SW 1271 (cell line): ENCODE measurements at regions not wholly inside any gene's neighbourhood (a gene's known extent, or its start where the extent isn't known, plus 50 kb on each side); places are given as distances from the start of the nearest gene placed in this dataset.
A peak's percentile ranks its signal among the peaks of the same experiment; 100 is the strongest.

ENCODE experiments used
- DNase-seq, 2 experiments: peaks; one replicate each; lab custom pipeline; 2025; lab: John Stamatoyannopoulos, UW

DNA sequence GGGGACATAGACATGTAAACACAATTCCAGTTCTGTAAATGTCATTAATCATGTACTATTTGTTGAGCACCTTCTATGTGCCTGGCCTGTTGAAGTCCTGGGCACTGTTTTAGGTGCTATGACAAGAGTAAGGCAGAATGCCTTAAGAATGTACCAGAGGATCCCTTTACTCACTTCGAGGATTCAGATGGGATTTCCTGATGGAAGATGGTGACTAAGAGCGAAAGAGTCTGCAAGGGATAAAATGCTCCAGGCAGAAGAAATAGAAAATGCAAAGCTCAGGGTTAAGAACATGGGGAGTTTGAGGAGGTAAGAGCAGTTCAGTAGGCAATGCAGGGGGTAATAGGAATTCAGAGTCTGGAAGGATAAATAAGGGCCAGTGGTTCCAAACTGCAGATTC lies 671.3 kb upstream of the TBX3 start:
- DNase-seq: no peak

DNA sequence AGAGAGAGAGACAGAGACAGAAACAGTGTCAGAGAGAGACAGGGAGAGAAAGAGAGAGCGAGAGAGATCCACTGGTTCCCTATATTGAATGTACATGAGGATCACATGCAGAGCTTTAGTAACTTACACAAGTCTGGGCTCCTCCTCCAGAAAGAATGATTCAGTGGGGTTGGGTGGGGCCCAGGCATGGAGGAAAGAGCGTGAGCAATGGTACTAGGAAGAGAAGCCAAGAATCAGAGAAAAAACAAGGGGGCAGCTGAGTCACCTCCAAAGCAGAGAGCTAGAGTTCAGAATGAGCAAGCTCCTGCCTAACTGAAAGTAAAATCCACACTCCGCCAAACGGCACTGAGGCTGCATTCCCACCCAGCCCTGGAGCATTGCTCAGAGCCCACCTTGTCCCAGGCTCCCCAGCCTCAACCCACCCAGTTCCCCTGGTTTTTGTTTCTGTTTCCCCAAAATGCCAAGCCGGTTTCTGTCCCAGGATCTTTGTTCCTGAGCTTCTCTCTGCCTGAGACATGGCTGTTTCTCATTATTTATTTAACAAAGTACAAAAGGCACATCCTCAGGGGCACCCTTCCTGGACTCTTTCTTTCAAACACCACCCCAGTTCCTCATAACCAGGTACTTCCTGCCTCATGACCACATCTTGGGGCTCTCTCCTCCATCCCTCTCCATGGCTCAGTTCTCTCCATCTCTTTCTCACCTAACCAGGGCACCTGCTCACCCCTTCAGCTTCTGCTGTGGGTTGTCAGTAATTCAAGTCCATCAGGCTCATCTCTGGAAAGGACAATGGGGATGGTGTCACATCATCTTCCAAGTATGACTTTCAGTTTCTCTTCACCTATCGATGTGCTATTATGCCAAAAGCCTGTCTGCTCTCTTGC lies 670.3 kb upstream of the TBX3 start:
- DNase-seq: peak; percentile 21 to 47

DNA sequence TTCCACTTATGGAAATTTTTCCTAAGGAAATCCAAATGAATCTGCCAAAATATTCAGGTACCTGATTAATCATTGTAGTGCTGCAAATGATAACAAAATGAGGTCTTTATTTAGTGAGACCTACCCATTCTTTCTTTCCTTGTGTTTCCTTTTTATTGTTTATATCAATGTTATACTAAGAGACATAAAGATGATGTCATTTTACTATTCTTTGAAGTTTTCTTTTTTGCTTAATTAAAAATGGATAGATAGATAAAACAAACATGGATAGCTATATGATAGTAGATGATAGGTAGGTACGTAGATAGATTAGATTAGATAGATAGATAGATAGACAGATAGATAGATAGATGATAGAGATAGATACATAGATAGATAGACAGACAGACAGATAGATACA lies 669.5 kb upstream of the TBX3 start:
- no peak for DNase-seq

DNA sequence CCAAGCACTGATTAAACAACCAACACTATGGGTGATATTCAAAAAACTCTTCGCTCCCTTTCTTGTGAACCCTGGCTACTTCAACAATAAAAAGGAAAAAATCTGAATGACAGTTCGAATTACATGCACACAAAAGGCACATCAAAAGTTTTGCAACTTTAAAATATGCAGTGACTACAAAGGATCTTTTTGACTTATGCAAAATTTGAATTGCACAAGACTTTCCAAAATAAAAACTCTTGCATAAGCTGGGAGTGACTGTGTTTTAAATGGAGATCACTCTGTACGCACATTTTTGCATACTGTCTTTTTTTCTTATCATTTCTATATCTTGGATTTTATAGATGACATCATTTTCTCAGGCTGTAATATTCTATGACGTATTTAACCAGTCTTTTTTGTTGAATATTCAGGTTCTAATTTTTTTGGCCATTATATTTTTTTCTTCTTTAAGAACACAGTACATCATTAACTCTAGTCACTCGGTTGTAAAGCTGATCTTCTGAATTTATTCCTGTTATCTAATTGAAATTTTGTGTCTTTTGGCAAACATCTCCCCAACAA lies 667.6 kb upstream of the TBX3 start:
- no peak for DNase-seq

DNA sequence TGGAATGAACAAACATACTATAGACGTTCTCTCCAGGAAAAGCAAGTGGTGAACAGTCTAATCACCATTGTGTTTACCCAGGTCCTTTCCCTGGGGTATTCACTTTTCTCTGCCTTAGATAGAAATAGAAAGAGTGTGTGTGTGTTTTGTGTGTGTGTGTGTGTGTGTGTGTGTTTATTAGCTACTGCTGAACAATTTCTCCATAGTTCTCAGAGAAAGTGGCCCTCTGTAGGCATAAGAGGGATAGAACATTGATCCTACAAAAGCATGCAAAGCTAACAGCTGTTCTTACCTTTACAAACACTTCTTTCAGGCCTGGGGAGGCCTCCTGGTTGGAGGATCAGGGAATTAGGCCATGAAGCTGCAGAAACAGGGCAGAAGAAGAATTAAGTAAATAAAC lies 665.7 kb upstream of the TBX3 start:
- no peak for DNase-seq

DNA sequence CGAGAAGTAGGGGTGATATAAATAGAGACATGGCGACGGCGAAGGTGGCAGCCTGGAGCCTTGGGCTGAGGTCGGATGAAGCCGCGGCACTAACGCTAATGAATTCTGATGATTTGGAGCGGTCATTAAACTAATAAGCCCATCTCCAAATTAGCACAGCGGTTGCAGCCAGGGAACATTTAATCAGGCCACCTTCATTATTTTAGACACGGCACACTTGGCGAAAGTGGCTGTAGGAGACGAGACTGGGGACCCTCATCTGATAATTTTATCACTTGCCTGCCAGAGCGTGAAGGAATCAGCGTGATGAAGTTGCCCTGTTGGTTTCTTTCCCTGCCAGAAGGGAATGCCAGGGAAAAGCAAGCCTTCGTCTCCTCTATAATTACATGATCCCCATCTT lies 664.3 kb upstream of the TBX3 start:
- no peak for DNase-seq

DNA sequence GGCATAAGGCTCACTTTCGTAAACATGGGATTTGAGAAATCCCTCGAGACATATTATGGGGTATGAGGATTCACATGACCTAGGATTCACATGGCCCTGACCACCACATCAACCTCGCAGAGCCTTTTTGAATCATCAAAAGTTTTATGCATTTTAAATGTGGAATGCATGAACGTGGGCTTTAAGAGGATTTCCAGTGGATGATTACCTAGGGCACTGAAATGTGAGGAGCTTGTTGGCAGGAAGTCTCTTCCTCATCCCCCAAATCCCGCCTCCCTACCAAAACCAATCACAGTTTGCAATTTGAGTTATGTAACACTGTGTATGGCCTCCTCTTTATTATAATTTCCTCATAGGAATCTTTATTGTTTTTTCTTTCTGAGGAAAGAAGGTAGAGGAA lies 659.6 kb upstream of the TBX3 start:
- no peak for DNase-seq

DNA sequence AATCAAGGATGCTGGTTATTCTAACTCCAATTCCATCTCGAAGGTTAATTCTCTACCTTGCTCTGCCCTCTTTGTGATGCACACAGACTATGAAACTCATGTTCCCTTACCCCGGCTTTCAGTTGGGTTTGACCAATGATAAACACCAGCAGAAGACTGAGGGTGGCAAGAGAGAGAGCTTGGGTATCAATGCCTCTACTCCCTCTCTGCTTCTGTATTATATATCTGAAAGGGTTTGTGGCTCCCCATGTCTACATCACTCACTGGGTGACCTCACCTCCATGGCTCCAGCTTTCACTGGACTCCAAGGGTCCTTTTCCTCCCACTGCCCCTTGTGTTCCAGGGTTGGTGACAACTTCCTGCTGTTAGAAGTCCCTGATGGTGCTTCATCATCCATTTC lies 659.0 kb upstream of the TBX3 start:
- DNase-seq: no peak

DNA sequence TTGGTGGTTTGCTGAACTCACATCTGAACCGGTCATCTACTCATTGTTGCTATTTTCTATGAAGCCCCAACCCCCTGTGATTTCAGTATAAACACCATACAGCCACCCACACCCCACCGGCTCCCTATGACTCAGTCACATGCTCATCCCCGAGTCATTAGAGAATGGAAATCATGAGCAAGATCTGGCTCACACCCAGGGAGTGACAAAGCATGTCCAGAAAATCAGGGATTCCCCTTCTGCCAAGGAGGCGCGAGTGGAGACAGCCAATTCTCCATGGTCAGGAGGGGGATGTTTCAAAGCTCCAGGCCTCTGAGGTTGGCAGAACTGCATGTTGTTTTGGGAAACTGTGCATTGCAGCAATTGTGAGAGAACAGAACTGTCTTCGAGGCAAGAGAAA lies 657.5 kb upstream of the TBX3 start:
- peak; percentile 26 to 29 for DNase-seq

DNA sequence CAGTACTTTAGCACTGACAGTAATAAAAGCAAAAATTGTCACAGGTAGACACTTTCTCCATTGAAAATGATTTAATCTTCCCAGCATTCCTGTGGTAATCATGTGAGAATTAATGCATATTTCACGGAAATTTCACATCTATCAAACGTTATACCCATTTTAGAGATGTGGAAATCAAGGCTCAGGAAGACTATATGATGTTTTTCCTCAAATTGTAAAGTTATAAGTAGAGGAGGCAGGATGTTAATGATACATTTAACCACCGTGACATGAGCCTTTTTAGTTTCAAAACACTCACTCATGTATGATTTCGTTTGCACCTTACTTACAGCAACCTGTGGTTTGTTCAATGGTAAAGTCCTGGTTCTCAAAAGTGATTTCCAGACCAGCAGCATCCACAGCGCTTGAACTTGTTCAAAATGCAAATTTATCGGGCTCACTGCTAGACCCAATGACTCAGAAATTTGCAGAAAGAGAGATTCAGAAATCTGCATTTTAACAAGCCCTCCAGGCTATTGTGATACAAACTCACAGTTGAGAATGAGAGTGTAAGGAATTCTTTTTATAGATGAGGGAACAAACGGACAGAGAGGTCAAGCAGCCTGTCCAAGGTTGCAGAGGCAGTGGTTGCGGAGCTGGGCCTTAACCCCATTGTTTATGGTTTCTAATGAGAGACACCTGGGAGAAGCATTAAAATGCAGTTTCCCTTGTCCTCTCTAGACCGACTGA lies 654.8 kb upstream of the TBX3 start:
- DNase-seq: no peak

DNA sequence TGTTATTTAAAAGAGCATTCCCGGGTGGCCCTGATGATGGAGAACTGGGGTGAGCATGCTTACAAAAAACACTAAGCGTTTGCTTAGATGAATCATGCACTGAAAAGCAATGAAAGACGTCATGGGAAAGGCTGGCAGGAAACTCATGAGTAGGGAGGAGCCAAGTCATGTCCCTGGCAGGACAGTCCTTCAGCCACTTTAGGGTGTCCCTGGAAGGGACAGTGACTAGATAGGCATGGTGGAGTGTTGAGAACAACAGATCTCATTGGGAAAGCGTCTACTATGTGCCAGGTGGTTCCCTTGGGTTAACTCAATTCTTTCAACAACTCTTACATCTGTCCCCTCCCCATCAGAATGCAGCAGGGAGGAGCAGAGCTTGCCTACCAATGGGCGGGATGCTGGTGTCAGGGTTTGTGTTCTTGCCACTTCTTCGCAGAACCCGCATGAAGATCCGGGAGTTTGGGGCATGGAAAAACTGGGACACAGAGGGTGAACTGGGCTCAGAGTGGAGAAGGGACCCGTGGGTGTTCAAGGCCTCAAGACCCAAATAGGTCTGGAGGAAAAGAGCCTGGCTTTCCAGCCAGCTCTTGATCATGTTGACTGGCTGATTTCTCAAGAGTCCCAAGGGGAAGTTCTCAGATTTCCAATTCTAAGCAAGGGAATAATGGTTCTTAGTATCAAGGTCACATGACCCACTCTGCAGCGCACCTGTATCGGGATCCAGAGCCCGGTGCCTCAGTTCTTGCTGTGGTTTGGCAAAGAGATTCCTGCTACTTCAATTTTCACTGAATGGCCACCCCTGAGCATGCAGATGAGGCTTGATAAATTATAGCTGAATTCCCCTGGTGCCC lies 653.9 kb upstream of the TBX3 start:
- peak in 1 of 2 experiments; percentile 4 for DNase-seq

DNA sequence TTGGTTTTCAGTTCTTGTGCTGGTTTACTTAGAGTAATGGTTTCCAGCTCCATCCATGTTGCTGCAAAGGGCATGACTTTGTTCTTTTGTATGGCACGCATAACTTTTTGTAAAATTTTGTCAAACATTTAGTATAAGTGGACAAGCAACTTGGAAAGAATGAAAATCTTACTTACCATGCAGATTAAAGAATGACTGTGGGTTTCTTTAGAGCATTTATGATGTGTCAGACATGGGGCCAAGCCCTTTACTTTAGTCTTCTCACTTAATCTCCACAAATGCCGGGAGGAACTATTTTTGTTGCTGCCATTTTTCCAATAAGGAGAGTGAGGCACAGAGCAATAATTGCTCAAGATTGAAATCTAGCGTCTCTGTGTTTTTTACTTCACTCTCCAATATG lies 652.5 kb upstream of the TBX3 start:
- DNase-seq: no peak

DNA sequence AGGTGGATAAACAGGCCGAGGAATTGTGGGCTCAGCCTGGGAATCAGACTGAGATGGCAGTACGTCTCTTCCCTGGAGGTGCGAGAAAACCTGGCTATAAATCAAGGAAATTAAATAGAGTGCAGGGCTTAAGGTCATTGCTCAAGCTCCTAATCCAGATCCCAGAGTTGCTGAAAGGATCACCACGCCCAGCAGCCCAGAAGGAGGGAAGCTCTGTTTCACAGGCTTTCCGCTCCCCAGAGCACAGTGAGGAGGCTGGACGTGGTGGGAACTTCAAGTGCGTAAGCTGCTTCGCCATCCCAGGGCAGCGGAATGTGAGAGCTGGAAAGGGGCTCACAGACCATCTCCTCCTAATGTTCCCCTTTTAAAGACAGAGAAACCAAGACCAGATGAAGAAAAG lies 651.6 kb upstream of the TBX3 start:
- no peak for DNase-seq

DNA sequence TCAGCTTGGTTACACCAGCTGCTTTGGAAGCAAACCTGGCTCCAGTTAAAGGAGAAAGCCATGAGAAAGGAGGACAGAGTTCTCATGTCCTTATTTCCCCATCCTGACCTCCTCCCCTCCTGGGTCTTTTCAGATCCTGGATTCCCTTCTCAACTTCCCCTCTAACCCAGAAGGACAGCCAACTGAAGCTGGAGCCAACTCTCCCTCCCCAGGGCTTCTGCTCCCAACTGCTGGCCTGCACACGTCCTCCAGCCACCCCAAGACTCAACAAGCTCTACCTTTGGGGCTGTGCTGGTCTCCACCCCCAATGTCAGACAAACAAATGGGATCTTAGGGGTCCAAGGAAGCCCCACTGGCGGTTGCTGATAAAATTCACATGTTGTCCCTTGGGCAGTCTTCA lies 651.1 kb upstream of the TBX3 start:
- DNase-seq: no peak

DNA sequence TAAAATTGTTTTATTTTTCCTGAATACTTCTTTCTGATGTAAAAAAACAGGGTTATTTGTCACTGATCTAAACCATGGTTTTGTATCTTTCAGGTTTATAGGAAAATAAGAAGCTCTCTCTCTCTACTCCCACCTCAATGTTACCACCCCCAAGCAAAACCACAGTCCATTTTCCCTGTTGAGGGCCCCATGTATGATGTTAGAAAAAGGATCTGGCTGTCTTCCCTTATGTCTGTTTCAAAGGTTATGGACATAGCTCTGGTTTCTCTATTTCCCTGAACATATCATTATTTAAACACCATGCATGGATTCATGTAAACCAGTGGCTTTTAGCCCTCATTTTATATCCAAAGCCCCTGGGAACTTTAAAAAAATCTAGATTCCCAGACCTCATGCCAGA lies 649.0 kb upstream of the TBX3 start:
- DNase-seq: no peak

DNA sequence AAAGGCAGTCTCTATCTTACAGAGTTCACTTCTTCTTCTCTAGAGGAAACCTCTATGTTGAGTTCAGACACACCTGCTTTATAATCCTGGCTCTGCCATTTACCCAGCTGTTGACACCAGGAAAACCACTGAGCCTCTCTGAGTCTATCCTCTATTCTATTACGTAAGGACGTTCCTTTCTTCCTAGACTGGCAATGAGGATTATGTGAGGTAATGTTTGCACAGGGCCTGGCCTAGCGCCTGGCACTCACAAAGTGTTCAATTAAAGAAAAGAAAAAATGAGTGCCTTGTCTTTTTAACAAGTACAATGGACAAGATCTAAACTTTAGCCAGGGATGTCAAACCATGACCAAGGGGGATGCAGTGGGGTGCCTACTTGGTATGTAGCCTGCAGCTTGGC lies 641.9 kb upstream of the TBX3 start:
- DNase-seq: no peak

DNA sequence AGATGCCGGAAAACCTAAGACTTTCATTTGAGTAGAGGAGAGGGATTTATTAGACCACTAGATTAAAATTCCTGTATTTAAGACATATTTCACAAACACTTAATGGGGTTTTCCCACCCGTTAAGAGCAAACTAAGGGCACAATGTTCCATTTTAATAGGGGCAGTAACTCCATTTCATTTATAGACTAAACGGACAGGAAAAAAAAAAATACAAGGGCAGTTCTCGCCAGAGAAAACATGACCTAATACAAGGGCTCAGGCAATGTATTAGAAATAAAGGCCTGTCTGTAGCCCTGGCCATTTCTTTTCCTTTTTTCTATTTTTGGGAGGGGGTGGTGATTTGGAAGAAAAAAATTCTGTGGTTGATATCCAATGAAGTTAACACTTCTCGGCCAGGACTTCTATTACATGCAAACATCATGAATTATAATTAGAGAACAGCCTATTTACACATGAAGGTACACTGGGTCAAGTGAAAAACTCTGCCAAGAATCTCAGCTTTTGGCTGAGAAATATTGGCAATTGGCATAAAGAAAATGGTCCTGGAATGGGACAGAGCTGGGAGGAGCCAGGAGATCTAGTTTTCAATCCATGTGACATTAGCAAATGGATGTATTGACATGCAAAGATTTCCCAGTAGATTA lies 641.1 kb upstream of the TBX3 start:
- no peak for DNase-seq

DNA sequence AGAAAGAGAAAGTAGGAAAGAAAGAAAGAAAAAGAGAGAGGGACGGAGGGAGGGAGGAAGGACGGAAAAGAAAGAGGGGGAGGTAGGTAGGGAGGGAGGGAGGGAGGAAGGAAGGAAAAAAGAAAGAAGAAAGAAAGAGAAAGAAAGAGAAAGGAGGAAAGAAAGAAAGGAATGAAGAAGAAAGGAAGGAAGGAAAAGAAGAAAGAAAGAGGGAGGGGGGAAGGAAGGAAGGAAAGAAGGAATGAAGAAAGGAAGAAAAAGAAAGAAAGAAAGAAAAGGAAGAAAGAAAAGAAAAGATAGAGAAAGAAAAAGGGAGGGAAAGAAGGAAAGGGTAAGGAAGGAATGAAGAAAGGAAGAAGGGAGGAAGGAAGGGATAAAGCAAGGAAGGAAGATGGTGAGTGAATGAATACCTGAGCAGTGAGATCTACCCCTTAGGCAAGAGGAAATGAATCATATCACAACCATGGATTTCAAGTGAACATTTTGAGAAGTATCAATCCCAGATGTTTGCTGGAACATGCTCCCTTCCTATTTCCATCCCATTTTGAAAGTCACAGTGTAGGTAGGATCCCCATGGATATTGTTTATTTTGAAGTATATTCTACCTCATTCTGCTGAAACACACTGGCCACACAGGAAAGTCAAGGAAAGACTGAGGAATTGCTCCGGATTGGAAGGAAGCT lies 639.4 kb upstream of the TBX3 start:
- no peak for DNase-seq

DNA sequence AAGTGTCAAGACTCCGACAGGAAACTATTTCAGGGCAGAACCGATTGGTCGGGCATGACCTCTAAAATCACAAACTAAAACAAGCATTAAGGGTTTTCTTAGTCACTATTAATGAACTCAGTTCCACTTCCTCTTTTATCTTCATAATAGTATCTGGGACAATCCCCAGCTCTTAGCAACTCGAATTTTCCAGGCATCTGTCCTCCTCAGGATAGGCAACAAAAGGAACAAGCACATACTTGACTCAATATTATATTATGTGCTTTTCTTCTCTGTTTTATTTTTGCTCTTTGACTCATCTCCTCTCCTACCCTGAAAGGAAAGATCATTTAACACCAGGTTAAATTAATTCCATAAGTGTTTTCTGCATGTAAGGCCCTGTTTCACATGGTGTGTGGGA lies 638.3 kb upstream of the TBX3 start:
- no peak for DNase-seq

DNA sequence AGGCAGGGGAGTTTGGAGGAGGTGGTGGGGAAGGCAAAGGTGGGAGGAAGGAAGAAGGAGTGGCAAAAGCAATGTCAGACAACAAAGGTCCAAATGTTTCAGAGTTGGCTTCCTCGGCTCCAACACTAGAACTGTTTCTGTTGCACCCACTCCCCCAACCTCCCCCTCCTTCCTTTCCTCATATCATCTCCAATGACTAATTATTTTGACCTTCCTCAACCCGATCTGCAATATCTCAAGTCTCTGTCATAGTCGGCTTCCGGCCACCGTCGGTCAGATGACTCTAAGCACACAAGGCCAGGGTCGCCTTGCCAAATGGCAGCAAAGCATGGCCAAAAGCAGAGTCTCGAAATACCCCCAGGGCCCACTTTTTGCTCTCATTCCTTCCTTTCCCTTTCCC lies 637.0 kb upstream of the TBX3 start:
- DNase-seq: no peak

DNA sequence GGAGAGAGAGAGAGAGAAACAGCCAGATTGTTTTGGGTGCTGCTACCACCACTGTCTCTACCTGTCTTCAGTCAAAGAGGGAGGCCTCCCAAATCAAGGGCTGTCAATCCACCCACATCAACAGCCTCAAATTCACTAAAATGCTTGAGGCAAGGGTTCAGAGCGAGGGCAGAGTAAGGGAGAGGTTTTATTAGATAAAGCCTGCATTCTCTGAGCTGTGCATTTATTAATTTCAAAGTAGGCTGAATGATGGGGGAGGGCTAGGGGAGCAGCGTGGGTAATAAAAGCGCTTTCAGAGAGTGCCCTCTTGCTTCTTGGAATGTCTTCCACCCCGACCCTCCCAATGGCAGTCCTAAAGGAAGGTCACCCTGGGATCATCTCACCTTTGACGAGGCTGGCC lies 636.5 kb upstream of the TBX3 start:
- DNase-seq: no peak
